ENCODE measurements at regions not wholly inside any gene's neighbourhood (a gene's known extent, or its start where the extent isn't known, plus 50 kb on each side); places are given as distances from the start of the nearest gene placed in this dataset.

- no peak for DNase-seq (ENCODE audit: low read depth)
- H3K4me3 ChIP-seq (ENCODE audit: low read depth, low read length), result no peak overlapping the region
- no peak for TF ChIP-seq CTCF (conservative IDR thresholded peaks at IDR 0.05; ENCODE audit: low read depth, low read length)
Measured at GRCh38 chr4:124462954-124463828, 249.3 kb downstream of the ANKRD50 start.

- DNase-seq (ENCODE audit: low read depth), result no peak
- H3K4me3 ChIP-seq (ENCODE audit: low read depth, low read length), result no peak overlapping the region
- no peak for TF ChIP-seq CTCF (conservative IDR thresholded peaks at IDR 0.05; ENCODE audit: low read depth, low read length)
Measured at GRCh38 chr4:124464836-124465235, 247.7 kb downstream of the ANKRD50 start.

GRCh38 chr4:124468360-124468759, 244.2 kb downstream of the ANKRD50 start:
- H3K4me3 ChIP-seq (ENCODE audit: low read depth, low read length), result no peak overlapping the region
- no peak for TF ChIP-seq CTCF (conservative IDR thresholded peaks at IDR 0.05; ENCODE audit: low read depth, low read length)
- DNase-seq (ENCODE audit: low read depth), result no peak

- TF ChIP-seq CTCF (conservative IDR thresholded peaks at IDR 0.05; ENCODE audit: low read depth, low read length), result no peak
- no peak for DNase-seq (ENCODE audit: low read depth)
- H3K4me3 ChIP-seq (ENCODE audit: low read depth, low read length), result no peak overlapping the region
Measured at GRCh38 chr4:124469981-124470380, 242.6 kb downstream of the ANKRD50 start.

- no peak overlapping the region for H3K4me3 ChIP-seq (ENCODE audit: low read depth, low read length)
- DNase-seq (ENCODE audit: low read depth), result no peak
- TF ChIP-seq CTCF (conservative IDR thresholded peaks at IDR 0.05; ENCODE audit: low read depth, low read length), result no peak
Measured at GRCh38 chr4:124478470-124478869, 234.1 kb downstream of the ANKRD50 start.

GRCh38 chr4:124480061-124480460, 232.5 kb downstream of the ANKRD50 start:
- no peak overlapping the region for H3K4me3 ChIP-seq (ENCODE audit: low read depth, low read length)
- TF ChIP-seq CTCF (conservative IDR thresholded peaks at IDR 0.05; ENCODE audit: low read depth, low read length), result no peak
- DNase-seq (ENCODE audit: low read depth), result no peak

- no peak for DNase-seq (ENCODE audit: low read depth)
- H3K4me3 ChIP-seq (ENCODE audit: low read depth, low read length), result no peak overlapping the region
- TF ChIP-seq CTCF (conservative IDR thresholded peaks at IDR 0.05; ENCODE audit: low read depth, low read length), result no peak
Measured at GRCh38 chr4:124481123-124481522, 231.4 kb downstream of the ANKRD50 start.

Data from epithelial cell of proximal tubule (primary cell).